GM12873 (cell line): ENCODE measurements at regions not wholly inside any gene's neighbourhood (a gene's known extent, or its start where the extent isn't known, plus 50 kb on each side); places are given as distances from the start of the nearest gene placed in this dataset.

Source experiments
- CTCF ChIP-seq: IDR thresholded peaks from 2 replicates; pipeline ENCODE4 v1.5.1; 2012; ENCODE audit warnings: low read depth, mild to moderate bottlenecking, moderate library complexity, low read length, control low read depth; ENCODE audit not compliant: insufficient read depth; ENCODE audit errors: missing control alignments

GRCh38 chr7:9625953-9626352 is 1192.5 kb downstream of the NXPH1 start:
- TF ChIP-seq CTCF: no peak

- no peak for TF ChIP-seq CTCF
Measured at GRCh38 chr7:9645756-9646155, 1212.3 kb downstream of the NXPH1 start.

GRCh38 chr7:9657257-9657656 is 1223.8 kb downstream of the NXPH1 start:
- no peak for TF ChIP-seq CTCF

GRCh38 chr7:9671979-9672917 is 1238.8 kb downstream of the NXPH1 start:
- TF ChIP-seq CTCF: no peak

- no peak for TF ChIP-seq CTCF
Measured at GRCh38 chr7:9680713-9681112, 1247.3 kb downstream of the NXPH1 start.

- no peak for TF ChIP-seq CTCF
Measured at GRCh38 chr7:9681284-9681683, 1247.9 kb downstream of the NXPH1 start.

- no peak for TF ChIP-seq CTCF
Measured at GRCh38 chr7:9691286-9691685, 1257.9 kb downstream of the NXPH1 start.
